K562 (cell line): ENCODE measurements at regions not wholly inside any gene's neighbourhood (a gene's known extent, or its start where the extent isn't known, plus 50 kb on each side); places are given as distances from the start of the nearest gene placed in this dataset.

Source experiments
- ATAC-seq: fragments of 200-7000 bp; cut with Tn5 transposase; 3 replicates; pipeline ENCODE4 v1.9.1; 2020; ENCODE audit warnings: moderate library complexity
- BruUV-seq: library from RNA; stranded (reverse); fragments of 400-500 nt; replicated peaks from 2 replicates; lab custom pipeline; 2021; lab: Mats Ljungman, UMichigan
- CTCF ChIA-PET: fragments of 300-600 bp; formaldehyde crosslinking; extraction: SDS; loops from one replicate; lab custom pipeline; 2021; ENCODE audit warnings: low intra/inter-chr PET ratio; lab: Yijun Ruan, JAX
- POLR2A ChIA-PET: fragments of 300-600, 350-650 bp; sonication (Branson Sonifier 250); formaldehyde crosslinking; extraction: SDS; loops from one replicate; lab custom pipeline; 2021; ENCODE audit warnings: antibody characterized with exemption, inconsistent platforms; lab: Yijun Ruan, JAX
- DNase-seq, 4 experiments: peaks; one replicate each; pipeline versions ENCODE4 v3.0.0 to v3.0.0-alpha.2; 2011 to 2018; ENCODE audit warnings: low spot score in 3 of 4, mixed read lengths in 3 of 4; ENCODE audit errors: extremely low read depth in 1 of 4
- FAIRE-seq: peaks from 2 replicates; lab custom pipeline; 2011; peaks lifted over from hg19 to GRCh38; lab: Jason Lieb, UNC
- H2AFZ ChIP-seq: 2 replicates; pipeline ENCODE4 v1.6.0; 2011; ENCODE audit warnings: low read depth, low read length, control low read depth, inconsistent platforms
- H3K27ac ChIP-seq: fragments of 200-600 bp; 3 replicates; pipeline ENCODE4 v1.8.0; 2011; ENCODE audit warnings: low read depth, mild to moderate bottlenecking, control low read depth, inconsistent platforms, low read length, moderate library complexity, mixed read lengths; ENCODE audit errors: extremely low read depth
- H3K27me3 ChIP-seq, 2 experiments: fragments of 300-600 bp in 1 of 2; 2 replicates in 1 of 2; 3 replicates in 1 of 2; pipeline versions ENCODE4 v1.6.0 to v1.8.0; 2011; ENCODE audit warnings: inconsistent platforms in 2 of 2, low read length in 2 of 2, mild to moderate bottlenecking in 1 of 2, mixed read lengths in 1 of 2, moderate library complexity in 1 of 2; ENCODE audit not compliant: control insufficient read depth in 2 of 2, insufficient read depth in 2 of 2
- H3K36me3 ChIP-seq: fragments of 300-600 bp; 3 replicates; pipeline ENCODE4 v1.8.0; 2011; ENCODE audit warnings: mild to moderate bottlenecking, low read length, inconsistent platforms; ENCODE audit not compliant: control insufficient read depth, insufficient read depth
- H3K4me1 ChIP-seq, 2 experiments: fragments of 200-600 bp in 1 of 2; replicated peaks in 1 of 2; 2 replicates in 1 of 2; 3 replicates in 1 of 2; pipeline versions ENCODE4 v1.5.1 to v1.8.0; 2011; ENCODE audit warnings: inconsistent platforms in 2 of 2, low read length in 2 of 2, mild to moderate bottlenecking in 1 of 2, mixed read lengths in 1 of 2, moderate library complexity in 1 of 2; ENCODE audit not compliant: control insufficient read depth in 2 of 2, insufficient read depth in 2 of 2
- H3K4me2 ChIP-seq: 2 replicates; pipeline ENCODE4 v1.6.1; 2011; ENCODE audit warnings: low read length, control low read depth, inconsistent platforms, mixed read lengths; ENCODE audit not compliant: insufficient read depth
- H3K4me3 ChIP-seq: fragments of 200-600 bp; sonication (generic), shearing (Covaris generic); 2 replicates; pipeline ENCODE4 v1.5.1; 2016; ENCODE audit warnings: control low read depth, inconsistent platforms
- H3K79me2 ChIP-seq: fragments of 200-600 bp; 3 replicates; pipeline ENCODE4 v1.8.0; 2011; ENCODE audit warnings: low read length, inconsistent platforms; ENCODE audit not compliant: control insufficient read depth, insufficient read depth
- H3K9ac ChIP-seq, 2 experiments: 2 replicates each; pipeline versions ENCODE4 v1.6.0 to v1.6.1; 2011; ENCODE audit warnings: low read depth in 2 of 2, low read length in 2 of 2, control low read depth in 1 of 2, inconsistent platforms in 1 of 2, mild to moderate bottlenecking in 1 of 2, mixed read lengths in 1 of 2; ENCODE audit not compliant: insufficient read depth in 1 of 2
- H3K9me1 ChIP-seq: one replicate; pipeline ENCODE4 v1.6.0; 2011; ENCODE audit warnings: inconsistent platforms, mild to moderate bottlenecking, low read length, moderate library complexity; ENCODE audit not compliant: control insufficient read depth, insufficient read depth
- H3K9me3 ChIP-seq: replicated peaks from 2 replicates; pipeline ENCODE4 v1.5.1; 2011; ENCODE audit warnings: low read depth, low read length, inconsistent platforms; ENCODE audit not compliant: control insufficient read depth, insufficient read depth
- H4K20me1 ChIP-seq: replicated peaks from 2 replicates; pipeline ENCODE4 v1.6.1; 2011; ENCODE audit warnings: low read length, inconsistent platforms, mixed read lengths; ENCODE audit not compliant: control insufficient read depth, insufficient read depth
- ETV6 ChIP-seq, 3 experiments: fragments of 150-350 bp in 1 of 3; sonication (generic) in 1 of 3; formaldehyde crosslinking in 1 of 3; IDR thresholded peaks; 2 replicates each; pipeline versions ENCODE4 v1.6.1 to v1.8.0; 2014 to 2022; ENCODE audit warnings: borderline replicate concordance in 2 of 3, low read depth in 2 of 3, antibody characterized with exemption in 1 of 3, low read length in 1 of 3, mild to moderate bottlenecking in 1 of 3, missing genetic modification reagents in 1 of 3
- SNIP1 ChIP-seq: fragments of 450-650 bp; IDR thresholded peaks from 2 replicates; pipeline ENCODE4 v1.7.1; 2017; ENCODE audit warnings: low read depth, mild to moderate bottlenecking
- ZNF174 ChIP-seq: fragments of 250-450 bp; sonication (Bioruptor Pico); IDR thresholded peaks from 2 replicates; pipeline ENCODE4 v1.4.0; 2020; ENCODE audit warnings: mild to moderate bottlenecking
- WGBS: fragments of 100-300 bp; shearing (Covaris generic); methylation state at CpG from one replicate; pipeline ENCODE4 v1.1.6; 2016; ENCODE audit warnings: low coverage, mixed read lengths; ENCODE audit not compliant: insufficient coverage; ENCODE audit errors: missing lambda C conversion rate; 5-methylcytosine and 5-hydroxymethylcytosine counted together
- in situ Hi-C: fragments of 300-500 bp; cut with MboI; formaldehyde crosslinking; loops from 4 replicates; pipeline ENCODE4 v1.15.0; 2018; ENCODE audit warnings: inconsistent platforms, mixed read lengths
- intact Hi-C: fragments of 100-400 bp; cut with micrococcal nuclease; formaldehyde crosslinking; loops from 2 replicates; pipeline ENCODE4 v1.14.2; 2022

GRCh38 chr22:46068181-46068592 lies 82.1 kb upstream of the PPARA start:
- no peaks in the 10 kb centered on the region for H3K79me2 ChIP-seq
- no peaks in the 10 kb centered on the region for H3K36me3 ChIP-seq
- H3K9me1 ChIP-seq, result no peaks in the 10 kb centered on the region
- no peak for FAIRE-seq
- H3K4me1 ChIP-seq, result peaks cover 0 to 23% of the 10 kb centered on the region in 2 experiments; a peak in 3 of 5 replicates
- H4K20me1 ChIP-seq, result no peaks in the 10 kb centered on the region
- no peak for DNase-seq
- H2AFZ ChIP-seq, result peak overlapping the region; percentile 86
- H3K4me3 ChIP-seq, result no peak overlapping the region
- H3K9me3 ChIP-seq, result no peaks in the 10 kb centered on the region
- H3K27me3 ChIP-seq, result peaks cover 0 to 10% of the 10 kb centered on the region in 2 experiments; a peak in 3 of 5 replicates
- BruUV-seq, result no TSS peak
- WGBS, result 46% methylated on average over 2 of the region's 2 CpGs
- POLR2A ChIA-PET, result no interaction called here
- in situ Hi-C loops, result no loop called here
- peak overlapping the region; percentile 28; the same call in 1 of the 3 replicates for H3K27ac ChIP-seq
- CTCF ChIA-PET, result no interaction called here
- no peak for ATAC-seq
- H3K4me2 ChIP-seq, result no peak overlapping the region
- TF ChIP-seq ETV6 (IDR thresholded peaks at IDR 0.05; ENCODE audit: borderline replicate concordance in 1 of 2, low read depth in 2 of 2, low read length in 1 of 2), result no peak
- TF ChIP-seq ETV6 (CRISPR knock-in tag; IDR thresholded peaks at IDR 0.05; ENCODE audit: borderline replicate concordance), result no peak
- TF ChIP-seq SNIP1, result no peak
- TF ChIP-seq ZNF174 (CRISPR knock-in tag), result no peak
- TF ChIP-seq, all 486 proteins: peak for 0
- intact Hi-C loops, result no loop called here
- H3K9ac ChIP-seq, result peak overlapping the region in 1 of 2 experiments; percentile 77; a peak in 2 of 4 replicates
